HEK293 (cell line): ENCODE measurements at regions not wholly inside any gene's neighbourhood (a gene's known extent, or its start where the extent isn't known, plus 50 kb on each side); places are given as distances from the start of the nearest gene placed in this dataset.
"Not testable (repeated sequence)": the region's sequence is repeated elsewhere in the genome, so short reads cannot be mapped to it uniquely, and the experiment has no call there.

Source experiments
- CTCF ChIA-PET: fragments of 350-600 bp; formaldehyde crosslinking; extraction: SDS; loops from one replicate; lab custom pipeline; 2021; ENCODE audit warnings: antibody characterized with exemption; lab: Yijun Ruan, JAX
- POLR2A ChIA-PET: fragments of 300-600 bp; formaldehyde crosslinking; extraction: SDS; loops from one replicate; lab custom pipeline; 2020; ENCODE audit warnings: antibody characterized with exemption, inconsistent platforms; lab: Yijun Ruan, JAX
- H3K27ac ChIP-seq: fragments of 200-500 bp; sonication (Bioruptor generic); 2 replicates; pipeline ENCODE4 v1.5.1; 2014; ENCODE audit warnings: low read depth, low read length, control low read depth, inconsistent platforms; ENCODE audit errors: extremely low read depth
- H3K36me3 ChIP-seq, 2 experiments: fragments of 200-500 bp in 1 of 2; sonication (Bioruptor generic) in 1 of 2; 1 replicate in 1 of 2; 2 replicates in 1 of 2; pipeline ENCODE4 v1.5.1; 2014 to 2017; ENCODE audit warnings: inconsistent platforms in 2 of 2, low read length in 2 of 2; ENCODE audit not compliant: control insufficient read depth in 2 of 2, insufficient read depth in 1 of 2
- H3K4me1 ChIP-seq: fragments of 200-500 bp; sonication (Bioruptor generic); 2 replicates; pipeline ENCODE4 v1.5.1; 2014; ENCODE audit warnings: mild to moderate bottlenecking, low read length, inconsistent platforms; ENCODE audit not compliant: control insufficient read depth, insufficient read depth
- H3K4me3 ChIP-seq: 2 replicates; pipeline ENCODE4 v1.5.1; 2011; ENCODE audit warnings: low read depth, mild to moderate bottlenecking, control low read depth, low read length, moderate library complexity
- H3K9me3 ChIP-seq: fragments of 200-500 bp; sonication (Bioruptor generic); 2 replicates; pipeline ENCODE4 v1.5.1; 2014; ENCODE audit warnings: low read depth, low read length, inconsistent platforms; ENCODE audit not compliant: control insufficient read depth, insufficient read depth
- BCL11B ChIP-seq: fragments of 450-650 bp; formaldehyde crosslinking; IDR thresholded peaks from 2 replicates; pipeline ENCODE4 v1.5.1; 2016; ENCODE audit warnings: low read depth, missing biosample characterization, missing genetic modification characterization
- MZF1 ChIP-seq: fragments of 450-650 bp; formaldehyde crosslinking; IDR thresholded peaks from 2 replicates; pipeline ENCODE4 v1.5.1; 2017; ENCODE audit warnings: missing biosample characterization, missing genetic modification characterization, borderline replicate concordance
- REPIN1 ChIP-seq: fragments of 450-650 bp; formaldehyde crosslinking; IDR thresholded peaks from 2 replicates; pipeline ENCODE4 v1.5.1; 2017; ENCODE audit warnings: missing biosample characterization, missing genetic modification characterization, low read depth
- TRIM28 ChIP-seq: IDR thresholded peaks from 2 replicates; pipeline ENCODE4 v1.6.1; 2011; ENCODE audit warnings: low read length, control low read depth, borderline replicate concordance
- ZBTB1 ChIP-seq: fragments of 450-650 bp; formaldehyde crosslinking; IDR thresholded peaks from 2 replicates; pipeline ENCODE4 v1.5.1; 2016; ENCODE audit warnings: missing biosample characterization, missing genetic modification characterization
- ZFP69B ChIP-seq: fragments of 450-650 bp; formaldehyde crosslinking; IDR thresholded peaks from 2 replicates; pipeline ENCODE4 v1.5.1; 2016; ENCODE audit warnings: missing biosample characterization, missing genetic modification characterization
- ZNF10 ChIP-seq: fragments of 450-650 bp; formaldehyde crosslinking; IDR thresholded peaks from 2 replicates; pipeline ENCODE4 v1.5.1; 2017; ENCODE audit warnings: missing biosample characterization, missing genetic modification characterization
- ZNF138 ChIP-seq: fragments of 450-650 bp; formaldehyde crosslinking; IDR thresholded peaks from 2 replicates; pipeline ENCODE4 v1.5.1; 2016; ENCODE audit warnings: missing biosample characterization, missing genetic modification characterization, borderline replicate concordance
- ZNF37A ChIP-seq: fragments of 450-650 bp; IDR thresholded peaks from 2 replicates; pipeline ENCODE4 v1.5.1; 2018; ENCODE audit warnings: missing biosample characterization, missing genetic modification characterization
- ZNF423 ChIP-seq: fragments of 450-650 bp; formaldehyde crosslinking; IDR thresholded peaks from 2 replicates; pipeline ENCODE4 v1.5.1; 2016; ENCODE audit warnings: missing biosample characterization, missing genetic modification characterization
- ZNF48 ChIP-seq: fragments of 450-650 bp; formaldehyde crosslinking; IDR thresholded peaks from 2 replicates; pipeline ENCODE4 v1.5.1; 2016; ENCODE audit warnings: missing biosample characterization, missing genetic modification characterization
- ZNF501 ChIP-seq: fragments of 450-650 bp; formaldehyde crosslinking; IDR thresholded peaks from 2 replicates; pipeline ENCODE4 v1.5.1; 2016; ENCODE audit warnings: missing biosample characterization, missing genetic modification characterization
- ZNF549 ChIP-seq: fragments of 450-650 bp; IDR thresholded peaks from 2 replicates; pipeline ENCODE4 v1.5.1; 2018; ENCODE audit warnings: missing biosample characterization, missing genetic modification characterization, mild to moderate bottlenecking, inconsistent platforms, moderate library complexity
- ZNF600 ChIP-seq: fragments of 450-650 bp; formaldehyde crosslinking; IDR thresholded peaks from 2 replicates; pipeline ENCODE4 v1.5.1; 2016; ENCODE audit warnings: missing biosample characterization, missing genetic modification characterization
- ZNF629 ChIP-seq: fragments of 450-650 bp; formaldehyde crosslinking; IDR thresholded peaks from 2 replicates; pipeline ENCODE4 v1.5.1; 2017; ENCODE audit warnings: missing biosample characterization, missing genetic modification characterization
- ZNF701 ChIP-seq: fragments of 450-650 bp; formaldehyde crosslinking; IDR thresholded peaks from 2 replicates; pipeline ENCODE4 v1.5.1; 2016; ENCODE audit warnings: missing biosample characterization, missing genetic modification characterization
- ZNF707 ChIP-seq: fragments of 450-650 bp; formaldehyde crosslinking; IDR thresholded peaks from 2 replicates; pipeline ENCODE4 v1.5.1; 2016; ENCODE audit warnings: missing biosample characterization, missing genetic modification characterization
- ZXDB ChIP-seq: fragments of 450-650 bp; formaldehyde crosslinking; IDR thresholded peaks from 2 replicates; pipeline ENCODE4 v1.5.1; 2016; ENCODE audit warnings: missing biosample characterization, missing genetic modification characterization
- TF ChIP-seq, protein P1 (sequence below): fragments of 450-650 bp; formaldehyde crosslinking; conservative IDR thresholded peaks from 2 replicates; pipeline ENCODE4 v1.5.1; 2016; ENCODE audit warnings: low read depth, missing biosample characterization, missing genetic modification characterization
- TF ChIP-seq, protein P2 (sequence below): fragments of 450-650 bp; formaldehyde crosslinking; IDR thresholded peaks from 2 replicates; pipeline ENCODE4; 2016; ENCODE audit warnings: missing biosample characterization, missing genetic modification characterization
- TF ChIP-seq, protein P3 (sequence below): fragments of 450-650 bp; formaldehyde crosslinking; IDR thresholded peaks from 2 replicates; pipeline ENCODE4 v1.5.1; 2016; ENCODE audit warnings: missing biosample characterization, missing genetic modification characterization

DNA sequence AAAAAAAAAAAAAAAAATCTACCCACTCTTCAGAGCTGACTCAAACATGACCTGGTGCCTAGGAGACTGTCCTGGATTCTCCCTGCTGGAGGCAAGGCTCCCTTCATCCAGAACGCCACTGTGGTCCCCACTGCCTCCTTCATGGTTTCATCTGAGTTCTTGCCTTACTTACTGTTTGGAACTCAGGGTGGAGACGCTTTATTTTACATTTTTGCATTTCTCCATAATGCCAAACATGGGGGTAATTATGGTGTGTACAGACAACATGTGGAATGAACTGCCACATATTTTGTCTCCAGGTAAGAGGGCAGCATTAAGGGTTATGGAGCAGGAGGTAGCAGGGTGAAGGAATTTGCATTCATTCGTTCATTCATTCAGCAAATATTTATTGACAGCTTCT is 58.1 kb upstream of the KCNK12 start (continued):
- TF ChIP-seq ZNF707 (tag by site-specific recombination) (no peak), ZNF37A (no peak), ZNF138 (tag by site-specific recombination) (no peak)
- TF ChIP-seq, protein P1, sequence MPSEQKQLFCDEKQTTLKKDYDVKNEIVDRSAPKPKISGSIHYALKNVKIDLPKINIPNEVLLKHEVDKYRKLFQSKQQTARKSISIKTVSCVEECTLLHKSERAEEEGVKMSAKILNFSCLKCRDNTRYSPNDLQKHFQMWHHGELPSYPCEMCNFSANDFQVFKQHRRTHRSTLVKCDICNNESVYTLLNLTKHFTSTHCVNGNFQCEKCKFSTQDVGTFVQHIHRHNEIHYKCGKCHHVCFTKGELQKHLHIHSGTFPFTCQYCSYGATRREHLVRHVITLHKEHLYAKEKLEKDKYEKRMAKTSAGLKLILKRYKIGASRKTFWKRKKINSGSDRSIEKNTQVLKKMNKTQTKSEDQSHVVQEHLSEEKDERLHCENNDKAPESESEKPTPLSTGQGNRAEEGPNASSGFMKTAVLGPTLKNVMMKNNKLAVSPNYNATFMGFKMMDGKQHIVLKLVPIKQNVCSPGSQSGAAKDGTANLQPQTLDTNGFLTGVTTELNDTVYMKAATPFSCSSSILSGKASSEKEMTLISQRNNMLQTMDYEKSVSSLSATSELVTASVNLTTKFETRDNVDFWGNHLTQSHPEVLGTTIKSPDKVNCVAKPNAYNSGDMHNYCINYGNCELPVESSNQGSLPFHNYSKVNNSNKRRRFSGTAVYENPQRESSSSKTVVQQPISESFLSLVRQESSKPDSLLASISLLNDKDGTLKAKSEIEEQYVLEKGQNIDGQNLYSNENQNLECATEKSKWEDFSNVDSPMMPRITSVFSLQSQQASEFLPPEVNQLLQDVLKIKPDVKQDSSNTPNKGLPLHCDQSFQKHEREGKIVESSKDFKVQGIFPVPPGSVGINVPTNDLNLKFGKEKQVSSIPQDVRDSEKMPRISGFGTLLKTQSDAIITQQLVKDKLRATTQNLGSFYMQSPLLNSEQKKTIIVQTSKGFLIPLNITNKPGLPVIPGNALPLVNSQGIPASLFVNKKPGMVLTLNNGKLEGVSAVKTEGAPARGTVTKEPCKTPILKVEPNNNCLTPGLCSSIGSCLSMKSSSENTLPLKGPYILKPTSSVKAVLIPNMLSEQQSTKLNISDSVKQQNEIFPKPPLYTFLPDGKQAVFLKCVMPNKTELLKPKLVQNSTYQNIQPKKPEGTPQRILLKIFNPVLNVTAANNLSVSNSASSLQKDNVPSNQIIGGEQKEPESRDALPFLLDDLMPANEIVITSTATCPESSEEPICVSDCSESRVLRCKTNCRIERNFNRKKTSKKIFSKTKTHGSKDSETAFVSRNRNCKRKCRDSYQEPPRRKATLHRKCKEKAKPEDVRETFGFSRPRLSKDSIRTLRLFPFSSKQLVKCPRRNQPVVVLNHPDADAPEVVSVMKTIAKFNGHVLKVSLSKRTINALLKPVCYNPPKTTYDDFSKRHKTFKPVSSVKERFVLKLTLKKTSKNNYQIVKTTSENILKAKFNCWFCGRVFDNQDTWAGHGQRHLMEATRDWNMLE (tag by site-specific recombination) = no peak
- TF ChIP-seq, all 188 proteins: peak for 0

DNA sequence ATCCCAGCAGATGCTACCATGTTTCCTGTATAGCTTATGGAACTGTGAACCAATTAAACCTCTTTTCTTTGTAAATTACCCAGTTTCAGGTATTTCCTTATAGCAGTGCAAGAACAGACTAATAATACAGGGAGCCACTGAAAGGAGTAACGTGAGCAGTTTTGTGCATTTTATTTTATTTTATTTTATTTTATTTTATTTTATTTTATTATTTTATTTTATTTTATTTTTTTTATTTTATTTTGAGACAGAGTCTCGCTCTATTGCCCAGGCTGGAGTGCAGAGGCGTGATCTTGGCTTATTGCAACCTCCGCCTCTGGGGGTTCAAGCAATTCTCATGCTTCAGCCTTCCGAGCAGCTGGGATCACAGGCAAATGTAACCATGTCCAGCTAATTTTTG is 55.9 kb upstream of the KCNK12 start:
- no peaks in the 10 kb centered on the region for H3K9me3 ChIP-seq
- CTCF ChIA-PET = interaction anchor here (0.6 kb wide), 1 partner anchor 1408 kb away, joined by 3 read pairs; no protein-coding TSS in a partner anchor
- no peaks in the 10 kb centered on the region for H3K36me3 ChIP-seq
- no peak overlapping the region for H3K27ac ChIP-seq
- H3K4me3 ChIP-seq = no peak overlapping the region
- TF ChIP-seq BCL11B (no peak), TRIM28 (no peak), ZNF629 (tag by site-specific recombination) (no peak), ZXDB (no peak)
- TF ChIP-seq, all 188 proteins: peak for 0
- H3K4me1 ChIP-seq = no peaks in the 10 kb centered on the region
- POLR2A ChIA-PET = no interaction called here

DNA sequence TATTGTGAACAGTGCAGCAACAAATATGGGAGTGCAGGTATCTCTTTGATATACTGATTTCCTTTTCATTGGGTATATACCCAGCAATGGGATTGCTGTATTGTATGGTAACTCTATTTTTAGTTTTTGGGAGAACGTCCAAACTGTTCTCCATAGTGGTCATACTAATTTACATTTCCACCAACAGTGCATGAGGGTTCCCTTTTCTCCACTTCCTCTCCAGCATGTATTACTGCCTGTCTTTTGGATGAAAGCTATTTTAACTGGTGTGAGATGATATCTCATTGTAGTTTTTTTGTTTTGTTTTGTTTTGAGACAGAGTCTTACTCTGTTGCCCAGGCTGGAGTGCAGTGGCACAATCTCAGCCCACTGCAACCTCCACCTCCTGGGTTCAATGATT is 52.4 kb upstream of the KCNK12 start:
- H3K27ac ChIP-seq, H3K36me3 ChIP-seq, H3K4me1 ChIP-seq, H3K4me3 ChIP-seq, POLR2A ChIA-PET, H3K9me3 ChIP-seq: not testable (repeated sequence)
- CTCF ChIA-PET = interaction anchor here (0.6 kb wide), 1 partner anchor 46 kb away, joined by 3 read pairs; no protein-coding TSS in a partner anchor

DNA sequence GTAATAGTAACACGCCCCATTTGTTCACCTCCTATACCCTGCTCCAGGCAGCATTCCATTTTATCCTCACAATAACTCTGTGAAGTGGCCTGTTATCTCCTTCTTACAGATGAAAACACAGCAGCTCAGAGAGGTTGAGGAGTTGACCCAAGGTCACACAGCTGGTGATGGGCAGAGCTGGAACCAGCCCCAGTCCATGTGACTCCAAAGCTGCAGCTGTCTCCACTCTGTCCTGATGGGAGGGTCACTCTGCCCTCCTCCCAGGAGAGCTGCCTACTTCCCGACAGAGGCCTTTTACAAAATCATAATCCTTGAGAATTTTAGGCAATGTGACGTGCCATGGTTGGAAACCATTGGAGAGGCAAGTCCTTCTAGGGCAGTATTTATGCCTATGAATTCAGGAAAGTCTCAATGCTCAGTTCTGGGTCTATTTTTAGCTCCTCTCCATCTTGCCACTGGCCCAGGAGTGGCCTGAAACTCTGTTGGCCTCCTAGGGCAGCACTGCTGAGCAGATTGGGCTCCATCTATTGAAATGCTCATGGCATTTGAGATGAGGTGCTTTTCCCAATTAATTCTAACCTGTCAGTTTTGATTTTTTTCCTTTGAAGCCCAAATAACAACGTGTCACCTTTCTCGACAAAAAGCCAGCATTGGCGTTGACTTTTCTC is 50.1 kb upstream of the KCNK12 start:
- H3K4me1 ChIP-seq = no peaks in the 10 kb centered on the region
- no peaks in the 10 kb centered on the region for H3K9me3 ChIP-seq
- no peak overlapping the region for H3K4me3 ChIP-seq
- H3K27ac ChIP-seq = no peak overlapping the region
- ChIA-PET POLR2A (no interaction called here), CTCF (no interaction called here)
- H3K36me3 ChIP-seq = no peaks in the 10 kb centered on the region
- TF ChIP-seq MZF1 (no peak), REPIN1 (tag by site-specific recombination) (no peak), ZNF701 (tag by site-specific recombination) (no peak), ZFP69B (tag by site-specific recombination) (no peak), ZNF423 (tag by site-specific recombination) (no peak), ZNF600 (tag by site-specific recombination) (no peak), ZNF10 (tag by site-specific recombination) (no peak), ZNF37A (no peak), ZNF48 (tag by site-specific recombination) (no peak), ZBTB1 (tag by site-specific recombination) (no peak), ZNF501 (tag by site-specific recombination) (no peak), ZNF549 (tag by site-specific recombination) (no peak)
- TF ChIP-seq, protein P2, sequence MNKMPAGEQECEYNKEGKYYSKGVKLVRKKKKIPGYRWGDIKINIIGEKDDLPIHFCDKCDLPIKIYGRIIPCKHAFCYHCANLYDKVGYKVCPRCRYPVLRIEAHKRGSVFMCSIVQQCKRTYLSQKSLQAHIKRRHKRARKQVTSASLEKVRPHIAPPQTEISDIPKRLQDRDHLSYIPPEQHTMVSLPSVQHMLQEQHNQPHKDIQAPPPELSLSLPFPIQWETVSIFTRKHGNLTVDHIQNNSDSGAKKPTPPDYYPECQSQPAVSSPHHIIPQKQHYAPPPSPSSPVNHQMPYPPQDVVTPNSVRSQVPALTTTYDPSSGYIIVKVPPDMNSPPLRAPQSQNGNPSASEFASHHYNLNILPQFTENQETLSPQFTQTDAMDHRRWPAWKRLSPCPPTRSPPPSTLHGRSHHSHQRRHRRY = no peak
- TF ChIP-seq, protein P3, sequence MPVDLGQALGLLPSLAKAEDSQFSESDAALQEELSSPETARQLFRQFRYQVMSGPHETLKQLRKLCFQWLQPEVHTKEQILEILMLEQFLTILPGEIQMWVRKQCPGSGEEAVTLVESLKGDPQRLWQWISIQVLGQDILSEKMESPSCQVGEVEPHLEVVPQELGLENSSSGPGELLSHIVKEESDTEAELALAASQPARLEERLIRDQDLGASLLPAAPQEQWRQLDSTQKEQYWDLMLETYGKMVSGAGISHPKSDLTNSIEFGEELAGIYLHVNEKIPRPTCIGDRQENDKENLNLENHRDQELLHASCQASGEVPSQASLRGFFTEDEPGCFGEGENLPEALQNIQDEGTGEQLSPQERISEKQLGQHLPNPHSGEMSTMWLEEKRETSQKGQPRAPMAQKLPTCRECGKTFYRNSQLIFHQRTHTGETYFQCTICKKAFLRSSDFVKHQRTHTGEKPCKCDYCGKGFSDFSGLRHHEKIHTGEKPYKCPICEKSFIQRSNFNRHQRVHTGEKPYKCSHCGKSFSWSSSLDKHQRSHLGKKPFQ (tag by site-specific recombination) = no peak
